ENCODE measurements at regions not wholly inside any gene's neighbourhood (a gene's known extent, or its start where the extent isn't known, plus 50 kb on each side); places are given as distances from the start of the nearest gene placed in this dataset.

DNA sequence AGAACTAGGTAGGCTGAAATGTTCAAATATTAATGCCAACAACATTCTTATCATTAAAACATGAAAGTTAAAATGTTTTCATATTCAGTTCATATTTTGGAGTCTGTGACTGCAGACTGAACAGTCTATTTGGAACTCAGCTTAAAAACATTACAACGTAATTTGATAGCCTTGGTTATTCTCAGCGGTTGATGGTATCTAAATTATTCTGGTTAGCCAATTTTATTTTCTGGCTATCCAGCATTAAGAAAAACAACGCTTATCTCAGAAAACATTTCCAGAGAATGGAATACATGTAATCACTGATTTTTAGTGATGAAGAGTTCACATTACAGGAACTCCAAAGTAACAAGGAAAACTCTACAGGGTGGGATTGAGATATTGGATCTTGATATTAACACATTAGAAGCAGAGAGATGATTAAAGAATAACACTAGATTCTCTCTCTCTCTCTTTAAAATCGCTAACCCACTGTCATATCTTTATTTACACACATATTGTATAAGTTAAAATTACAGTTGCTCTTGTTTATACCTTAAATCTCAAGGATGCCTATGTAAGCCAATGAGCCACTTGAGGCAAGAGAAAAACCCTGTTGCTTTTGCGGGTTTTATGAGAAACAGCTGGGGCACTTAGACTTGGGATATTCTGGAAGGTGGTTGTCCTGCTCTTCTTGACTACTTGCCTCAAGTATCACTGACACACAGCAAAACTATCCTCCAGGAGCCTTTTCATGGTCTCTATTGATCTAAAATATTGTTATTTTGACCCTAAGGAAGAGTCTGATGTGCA is 84.9 kb downstream of the ICOS start:
- no peak for TF ChIP-seq POLR2AphosphoS5 (IDR thresholded peaks at IDR 0.05; ENCODE audit: low read depth, low read length)
- TF ChIP-seq ZBTB33 (IDR thresholded peaks at IDR 0.05; ENCODE audit: extremely low read depth, insufficient replicate concordance, low read length) = no peak
- no peak for TF ChIP-seq SRF (IDR thresholded peaks at IDR 0.05; ENCODE audit: low read depth)
- no peak for TF ChIP-seq TCF7L2 (IDR thresholded peaks at IDR 0.05; ENCODE audit: borderline replicate concordance, extremely low read depth, insufficient read depth, insufficient read length)
- TF ChIP-seq CTCF (IDR thresholded peaks at IDR 0.05 in 2 of 3, conservative IDR thresholded peaks at IDR 0.05 in 1 of 3; ENCODE audit: borderline replicate concordance in 1 of 3, insufficient read depth in 1 of 3, low read depth in 2 of 3, low read length in 2 of 3) = no peak
- TF ChIP-seq ZNF274 (IDR thresholded peaks at IDR 0.05; ENCODE audit: low read depth, low read length) = no peak
- TF ChIP-seq, protein P1, sequence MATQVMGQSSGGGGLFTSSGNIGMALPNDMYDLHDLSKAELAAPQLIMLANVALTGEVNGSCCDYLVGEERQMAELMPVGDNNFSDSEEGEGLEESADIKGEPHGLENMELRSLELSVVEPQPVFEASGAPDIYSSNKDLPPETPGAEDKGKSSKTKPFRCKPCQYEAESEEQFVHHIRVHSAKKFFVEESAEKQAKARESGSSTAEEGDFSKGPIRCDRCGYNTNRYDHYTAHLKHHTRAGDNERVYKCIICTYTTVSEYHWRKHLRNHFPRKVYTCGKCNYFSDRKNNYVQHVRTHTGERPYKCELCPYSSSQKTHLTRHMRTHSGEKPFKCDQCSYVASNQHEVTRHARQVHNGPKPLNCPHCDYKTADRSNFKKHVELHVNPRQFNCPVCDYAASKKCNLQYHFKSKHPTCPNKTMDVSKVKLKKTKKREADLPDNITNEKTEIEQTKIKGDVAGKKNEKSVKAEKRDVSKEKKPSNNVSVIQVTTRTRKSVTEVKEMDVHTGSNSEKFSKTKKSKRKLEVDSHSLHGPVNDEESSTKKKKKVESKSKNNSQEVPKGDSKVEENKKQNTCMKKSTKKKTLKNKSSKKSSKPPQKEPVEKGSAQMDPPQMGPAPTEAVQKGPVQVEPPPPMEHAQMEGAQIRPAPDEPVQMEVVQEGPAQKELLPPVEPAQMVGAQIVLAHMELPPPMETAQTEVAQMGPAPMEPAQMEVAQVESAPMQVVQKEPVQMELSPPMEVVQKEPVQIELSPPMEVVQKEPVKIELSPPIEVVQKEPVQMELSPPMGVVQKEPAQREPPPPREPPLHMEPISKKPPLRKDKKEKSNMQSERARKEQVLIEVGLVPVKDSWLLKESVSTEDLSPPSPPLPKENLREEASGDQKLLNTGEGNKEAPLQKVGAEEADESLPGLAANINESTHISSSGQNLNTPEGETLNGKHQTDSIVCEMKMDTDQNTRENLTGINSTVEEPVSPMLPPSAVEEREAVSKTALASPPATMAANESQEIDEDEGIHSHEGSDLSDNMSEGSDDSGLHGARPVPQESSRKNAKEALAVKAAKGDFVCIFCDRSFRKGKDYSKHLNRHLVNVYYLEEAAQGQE (IDR thresholded peaks at IDR 0.05; ENCODE audit: low read depth) = no peak
- no peak for TF ChIP-seq POLR2A (IDR thresholded peaks at IDR 0.05; ENCODE audit: borderline replicate concordance, extremely low read depth, insufficient read depth, insufficient read length)
- TF ChIP-seq FOSL1 (IDR thresholded peaks at IDR 0.05; ENCODE audit: low read depth) = no peak
- no peak for TF ChIP-seq MAX (IDR thresholded peaks at IDR 0.05)
- TF ChIP-seq RAD21 (IDR thresholded peaks at IDR 0.05; ENCODE audit: low read depth) = no peak
- TF ChIP-seq EZH2 (IDR thresholded peaks at IDR 0.05) = no peak
- TF ChIP-seq SIN3A (IDR thresholded peaks at IDR 0.05; ENCODE audit: low read depth) = no peak
